SJSA1 (cell line): ENCODE measurements at regions not wholly inside any gene's neighbourhood (a gene's known extent, or its start where the extent isn't known, plus 50 kb on each side); places are given as distances from the start of the nearest gene placed in this dataset.
"Not testable (repeated sequence)": the region's sequence is repeated elsewhere in the genome, so short reads cannot be mapped to it uniquely, and the experiment has no call there.

Source experiments
- DNase-seq, 2 experiments: peaks; one replicate each; pipeline ENCODE4 v3.0.0-alpha.2; 2015 to 2020; ENCODE audit warnings: low spot score in 2 of 2, low read depth in 1 of 2
- H3K27ac ChIP-seq: fragments of 250-450 bp; sonication (Bioruptor Pico); 2 replicates; pipeline ENCODE4 v1.5.1; 2020; ENCODE audit warnings: mild to moderate bottlenecking, moderate library complexity
- H3K27me3 ChIP-seq: fragments of 250-450 bp; sonication (Bioruptor Pico); replicated peaks from 2 replicates; pipeline ENCODE4 v1.5.1; 2020; ENCODE audit warnings: mild to moderate bottlenecking, moderate library complexity
- H3K36me3 ChIP-seq: fragments of 250-450 bp; sonication (Bioruptor Pico); 2 replicates; pipeline ENCODE4 v1.5.1; 2020; ENCODE audit warnings: mild to moderate bottlenecking
- H3K4me1 ChIP-seq: fragments of 250-450 bp; sonication (Bioruptor Pico); replicated peaks from 2 replicates; pipeline ENCODE4 v1.6.1; 2021; ENCODE audit warnings: mild to moderate bottlenecking
- H3K4me3 ChIP-seq: fragments of 250-450 bp; sonication (Bioruptor Pico); 2 replicates; pipeline ENCODE4 v1.5.1; 2020; ENCODE audit warnings: mild to moderate bottlenecking
- H3K9me3 ChIP-seq: fragments of 250-450 bp; sonication (Bioruptor Pico); replicated peaks from 2 replicates; pipeline ENCODE4 v1.5.1; 2020; ENCODE audit warnings: mild to moderate bottlenecking

DNA sequence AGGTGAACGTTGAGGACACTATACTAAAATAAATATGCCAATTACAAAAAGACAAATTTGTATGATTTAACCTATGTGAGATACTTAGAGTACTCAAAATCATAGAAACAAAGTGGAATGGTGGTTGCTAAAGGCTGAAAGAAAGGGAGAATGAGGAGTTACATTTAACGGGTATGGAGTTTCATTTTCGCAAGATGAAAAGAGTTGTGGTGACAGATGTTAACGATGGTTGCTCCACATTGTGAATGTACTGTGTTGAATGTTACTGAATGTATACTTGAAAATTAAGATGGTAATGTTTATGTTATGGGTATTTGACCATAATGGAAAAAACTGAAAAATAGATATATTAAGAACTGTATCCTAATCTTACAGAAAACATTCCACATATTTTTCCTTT, 51.3 kb upstream of the MOCS2 start:
- Histone ChIP-seq H3K27me3 (no peaks in the 10 kb centered on the region), H3K27ac (no peak overlapping the region), H3K4me1 (no peaks in the 10 kb centered on the region), H3K4me3 (no peak overlapping the region), H3K36me3 (no peaks in the 10 kb centered on the region), H3K9me3 (no peaks in the 10 kb centered on the region)
- no peak for DNase-seq

DNA sequence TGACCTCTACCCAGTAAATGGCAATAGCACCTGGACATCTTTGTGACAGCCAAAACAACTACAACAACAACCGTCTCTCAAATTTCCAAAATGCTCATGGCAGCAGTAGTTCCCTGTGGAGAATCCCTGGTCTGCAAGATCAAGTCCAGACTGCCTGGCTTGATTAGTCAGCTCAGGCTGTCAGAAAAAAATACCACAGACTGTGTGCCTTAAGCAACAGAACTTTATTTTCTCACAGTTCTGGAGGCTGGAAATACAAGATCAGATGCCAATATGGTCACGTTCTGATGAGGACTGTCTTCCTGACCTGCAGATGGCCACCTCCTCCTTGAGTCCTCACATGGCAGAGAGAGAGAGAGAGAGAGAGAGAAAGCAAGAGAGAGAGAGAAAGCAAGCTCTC, 52.3 kb upstream of the MOCS2 start:
- H3K27me3 ChIP-seq: no peaks in the 10 kb centered on the region
- no peak overlapping the region for H3K27ac ChIP-seq
- no peaks in the 10 kb centered on the region for H3K4me1 ChIP-seq
- DNase-seq: no peak
- no peaks in the 10 kb centered on the region for H3K9me3 ChIP-seq
- no peaks in the 10 kb centered on the region for H3K36me3 ChIP-seq
- H3K4me3 ChIP-seq: no peak overlapping the region

DNA sequence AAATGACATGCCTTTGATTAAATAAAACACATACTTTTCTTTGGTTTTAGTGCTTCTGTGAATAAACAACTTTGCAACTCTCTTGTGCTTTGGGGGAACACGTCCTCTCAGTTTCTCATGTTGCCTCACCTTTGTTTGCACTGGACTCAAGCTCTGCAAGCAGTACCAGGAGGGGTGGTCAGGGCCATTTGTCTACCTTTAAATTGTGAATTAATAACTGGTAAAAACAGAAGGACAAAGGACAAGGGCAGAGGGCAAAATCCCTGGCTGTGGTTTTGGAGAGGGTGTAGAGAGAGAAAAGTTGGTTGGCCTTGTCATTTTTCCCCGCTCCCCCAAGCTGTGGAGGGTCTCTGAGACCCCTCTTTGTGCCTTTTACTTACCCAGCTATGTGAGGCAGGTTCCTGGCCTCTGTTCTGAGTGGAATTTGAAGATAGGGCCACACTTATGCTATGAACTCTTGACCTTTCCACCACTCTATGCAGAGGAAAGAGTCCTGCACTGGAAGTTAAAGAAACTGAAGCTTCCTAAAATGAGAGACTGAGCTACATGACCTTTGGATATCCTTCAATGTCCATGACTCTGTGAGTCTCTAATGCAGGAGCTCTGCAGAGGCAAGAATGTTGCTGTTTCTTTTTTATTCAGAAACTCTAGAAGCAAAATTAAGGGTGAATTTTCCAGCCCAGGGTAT, 55.1 kb upstream of the MOCS2 start:
- H3K9me3 ChIP-seq: no peaks in the 10 kb centered on the region
- no peak overlapping the region for H3K27ac ChIP-seq

DNA sequence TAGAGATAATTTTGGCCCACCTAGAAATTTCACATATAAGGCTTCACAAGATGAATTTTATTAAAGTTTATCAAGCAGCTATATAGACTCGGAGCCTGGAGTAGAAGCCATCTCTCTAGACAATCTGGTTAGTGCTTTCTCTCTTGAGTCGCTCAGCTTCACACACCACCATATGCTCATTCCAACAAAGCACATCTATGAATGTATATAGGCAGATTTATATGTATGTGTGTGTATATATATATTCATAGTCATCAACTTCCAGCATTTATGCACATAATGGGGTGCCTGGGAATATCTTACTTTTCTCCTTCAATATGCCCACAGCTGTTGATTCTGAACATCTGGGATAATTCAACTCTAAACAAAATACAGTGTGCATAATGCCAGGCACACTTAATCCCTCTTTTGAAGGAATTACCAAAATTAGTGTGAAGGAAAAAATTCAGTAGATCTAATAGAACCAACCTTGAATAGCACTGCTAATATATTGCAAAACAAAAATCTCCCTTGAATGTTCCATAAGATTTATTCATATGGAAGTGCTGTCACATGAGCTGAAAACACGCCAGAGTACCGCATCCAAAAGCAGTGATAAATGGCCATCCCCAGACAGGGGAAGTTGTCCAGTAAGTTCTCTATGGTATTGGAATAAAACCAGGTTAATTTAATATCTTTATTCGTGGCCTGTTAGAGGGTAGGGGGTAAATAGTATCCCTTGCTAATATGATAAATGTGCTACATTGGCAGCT, 56.0 kb upstream of the MOCS2 start:
- H3K27ac ChIP-seq: no peak overlapping the region
- H3K4me3 ChIP-seq: no peak overlapping the region
- H3K36me3 ChIP-seq: no peaks in the 10 kb centered on the region
- H3K9me3 ChIP-seq: no peaks in the 10 kb centered on the region
- no peak for DNase-seq
- no peaks in the 10 kb centered on the region for H3K27me3 ChIP-seq
- H3K4me1 ChIP-seq: no peaks in the 10 kb centered on the region

More for the DNA sequence above, 55.1 kb upstream of the MOCS2 start:
- Histone ChIP-seq H3K4me3 (no peak overlapping the region), H3K36me3 (no peaks in the 10 kb centered on the region), H3K4me1 (no peaks in the 10 kb centered on the region), H3K27me3 (no peaks in the 10 kb centered on the region)
- DNase-seq: no peak

DNA sequence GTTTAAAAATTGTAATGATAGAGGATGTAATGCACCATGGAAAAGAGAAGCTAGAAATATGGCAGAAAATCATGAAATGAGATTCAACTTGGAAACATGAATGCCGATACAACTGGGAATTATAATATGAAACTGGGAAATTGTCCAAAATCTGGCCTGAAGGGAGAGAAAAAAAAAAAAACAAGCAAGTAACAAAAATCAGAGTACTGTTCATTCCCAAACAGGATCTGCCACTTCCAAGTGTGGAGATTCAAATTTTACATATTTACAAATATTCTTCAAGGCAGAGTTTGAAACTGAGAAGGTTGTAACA, 56.6 kb upstream of the MOCS2 start:
- Histone ChIP-seq H3K9me3 (no peaks in the 10 kb centered on the region), H3K27me3 (no peaks in the 10 kb centered on the region)

DNA sequence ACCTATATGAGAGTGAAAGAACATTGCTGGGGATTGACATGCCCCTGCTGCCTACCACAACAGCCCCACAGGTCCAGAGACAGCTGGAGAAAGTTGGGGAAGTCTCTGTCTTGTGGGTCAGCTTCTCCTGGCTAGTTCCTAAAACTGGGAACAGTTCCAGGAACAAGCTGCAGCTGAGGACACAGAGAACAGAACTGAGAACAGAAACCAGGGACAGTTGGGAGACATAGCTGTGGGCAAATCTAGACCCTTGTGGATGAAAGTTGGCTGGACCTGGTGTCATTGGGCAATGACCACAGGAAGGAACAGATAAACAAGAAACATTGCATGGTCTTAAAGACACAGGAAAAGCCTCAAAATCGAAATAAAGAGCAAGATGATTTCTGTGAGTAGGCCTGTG, 58.3 kb upstream of the MOCS2 start:
- Histone ChIP-seq H3K4me3 (no peak overlapping the region), H3K4me1 (no peaks in the 10 kb centered on the region), H3K27ac (no peak overlapping the region), H3K9me3 (no peaks in the 10 kb centered on the region), H3K36me3 (no peaks in the 10 kb centered on the region), H3K27me3 (no peaks in the 10 kb centered on the region)
- no peak for DNase-seq

More for the DNA sequence above, 56.6 kb upstream of the MOCS2 start:
- no peak for DNase-seq
- no peak overlapping the region for H3K4me3 ChIP-seq
- no peaks in the 10 kb centered on the region for H3K36me3 ChIP-seq
- H3K4me1 ChIP-seq: no peaks in the 10 kb centered on the region
- no peak overlapping the region for H3K27ac ChIP-seq

DNA sequence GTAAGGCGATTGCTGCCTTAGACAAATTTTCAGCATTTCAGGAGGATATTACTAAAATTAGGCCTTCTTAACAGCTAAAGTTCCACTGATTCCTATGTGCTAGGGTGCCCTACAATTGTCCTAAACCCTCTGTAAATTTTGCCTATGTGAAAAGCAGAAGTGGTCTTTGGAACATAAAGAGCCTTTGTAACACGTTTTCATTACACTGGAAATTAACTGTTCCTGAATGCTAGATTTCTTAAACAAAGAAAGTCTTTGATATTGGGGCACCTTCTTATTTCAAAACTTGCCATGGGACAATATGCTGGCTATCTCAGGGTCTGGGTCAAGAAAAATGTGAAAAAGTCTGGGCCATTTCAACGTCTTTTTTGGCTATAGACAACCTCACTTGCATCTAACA, 60.4 kb upstream of the MOCS2 start:
- Histone ChIP-seq H3K4me1 (no peaks in the 10 kb centered on the region), H3K27ac (no peak overlapping the region), H3K27me3 (no peaks in the 10 kb centered on the region), H3K9me3 (no peaks in the 10 kb centered on the region; the same call in 1 of the 2 replicates), H3K4me3 (no peak overlapping the region), H3K36me3 (no peaks in the 10 kb centered on the region)
- DNase-seq: no peak

DNA sequence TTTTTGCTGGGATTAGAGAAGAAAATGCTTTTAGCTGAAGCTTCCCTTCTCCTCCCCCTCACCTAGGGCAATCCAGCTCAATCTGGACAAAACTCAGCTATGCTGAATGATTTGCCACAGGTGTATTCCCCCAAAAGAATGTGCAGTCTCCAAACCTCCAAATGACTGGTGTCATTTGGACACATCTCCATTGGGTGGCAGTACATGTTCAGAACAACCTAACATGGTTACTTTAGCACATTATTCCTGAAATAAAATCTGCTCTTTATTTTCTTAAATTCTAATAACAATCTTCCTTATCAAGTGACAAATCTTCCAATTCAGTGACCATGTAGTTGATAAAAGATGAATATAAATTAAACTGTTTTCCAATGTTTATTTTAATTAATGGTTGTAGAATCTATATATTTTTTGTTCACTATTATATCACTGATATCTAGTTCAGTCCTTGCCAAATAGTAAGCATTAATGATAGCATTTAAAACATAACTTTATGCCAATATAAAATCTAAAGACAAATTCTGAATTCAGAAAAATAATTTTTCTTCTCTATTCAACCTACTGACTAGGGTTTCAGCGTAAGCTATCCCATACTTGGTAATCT, 61.3 kb upstream of the MOCS2 start:
- Histone ChIP-seq H3K9me3 (no peaks in the 10 kb centered on the region; the same call in 1 of the 2 replicates), H3K36me3 (no peaks in the 10 kb centered on the region), H3K27ac (no peak overlapping the region), H3K4me3 (no peak overlapping the region), H3K4me1 (no peaks in the 10 kb centered on the region), H3K27me3 (no peaks in the 10 kb centered on the region)
- peak in 1 of 2 experiments; percentile 39 for DNase-seq

DNA sequence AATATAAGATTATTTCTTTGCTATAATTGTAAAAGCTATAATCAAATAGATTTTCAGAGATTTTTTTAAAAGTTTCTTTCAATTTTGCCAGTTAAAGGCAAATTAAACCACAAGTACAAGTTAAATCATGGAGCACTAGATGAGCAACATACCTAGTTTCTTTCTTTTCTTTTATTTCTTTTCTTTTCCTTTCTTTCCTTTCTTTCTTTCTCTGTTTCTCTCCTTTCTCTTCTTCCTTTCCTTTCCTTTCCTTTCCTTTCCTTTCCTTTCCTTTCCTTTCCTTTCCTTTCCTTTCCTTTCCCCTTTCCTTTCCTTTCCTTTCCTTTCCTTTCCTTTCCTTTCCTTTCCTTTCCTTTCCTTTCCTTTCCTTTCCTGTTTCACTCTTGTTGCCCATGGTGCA, 62.5 kb upstream of the MOCS2 start:
- H3K4me3 ChIP-seq, H3K4me1 ChIP-seq, H3K27me3 ChIP-seq, H3K27ac ChIP-seq, H3K36me3 ChIP-seq, H3K9me3 ChIP-seq, DNase-seq: not testable (repeated sequence)

DNA sequence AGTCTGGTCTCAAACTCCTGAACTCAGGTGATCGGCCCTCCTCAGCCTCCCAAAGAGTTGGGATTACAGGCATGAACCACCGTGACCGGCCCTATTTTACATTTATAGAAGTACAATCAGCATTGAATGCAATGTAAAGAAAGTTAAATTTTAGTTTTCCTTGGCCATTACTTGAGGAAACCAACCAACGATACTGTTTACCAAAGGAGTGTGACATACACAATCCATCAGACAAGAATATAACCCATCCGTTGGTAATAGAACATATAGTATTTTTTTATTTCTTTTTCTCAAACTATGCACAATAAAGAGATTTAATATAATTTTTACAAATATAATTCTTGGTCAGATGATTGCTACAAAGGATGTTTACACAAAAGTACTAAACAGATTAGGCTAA, 63.1 kb upstream of the MOCS2 start:
- H3K9me3 ChIP-seq: no peaks in the 10 kb centered on the region; the same call in 1 of the 2 replicates
- H3K27ac ChIP-seq: no peak overlapping the region
- DNase-seq: no peak
- no peaks in the 10 kb centered on the region for H3K36me3 ChIP-seq
- no peaks in the 10 kb centered on the region for H3K4me1 ChIP-seq
- peaks cover 3% of the 10 kb centered on the region; the same call in 1 of the 2 replicates for H3K27me3 ChIP-seq
- H3K4me3 ChIP-seq: no peak overlapping the region

DNA sequence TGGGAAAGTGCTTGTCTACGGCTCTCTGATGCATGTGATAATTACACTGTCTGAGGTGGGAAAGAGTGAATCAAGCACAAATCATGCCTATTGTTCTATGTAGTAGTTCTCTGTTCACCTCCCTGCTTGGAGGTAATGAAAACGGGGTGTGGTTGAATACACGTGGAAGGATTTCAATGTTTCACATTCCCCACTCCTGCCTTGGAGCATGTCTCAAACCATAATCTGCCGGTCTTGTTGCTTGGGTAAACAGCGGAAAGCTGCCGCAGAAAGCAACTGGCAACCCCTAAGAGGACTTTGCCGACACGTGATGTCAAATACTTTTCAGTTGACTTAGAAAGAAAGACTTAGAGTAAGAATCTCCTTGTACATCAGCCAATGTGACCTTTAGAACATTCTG, 63.5 kb upstream of the MOCS2 start:
- no peaks in the 10 kb centered on the region for H3K4me1 ChIP-seq
- H3K27ac ChIP-seq: no peak overlapping the region
- H3K36me3 ChIP-seq: no peaks in the 10 kb centered on the region
- H3K9me3 ChIP-seq: no peaks in the 10 kb centered on the region; the same call in 1 of the 2 replicates
- no peak for DNase-seq
- peaks cover 3% of the 10 kb centered on the region; the same call in 1 of the 2 replicates for H3K27me3 ChIP-seq
- H3K4me3 ChIP-seq: no peak overlapping the region

DNA sequence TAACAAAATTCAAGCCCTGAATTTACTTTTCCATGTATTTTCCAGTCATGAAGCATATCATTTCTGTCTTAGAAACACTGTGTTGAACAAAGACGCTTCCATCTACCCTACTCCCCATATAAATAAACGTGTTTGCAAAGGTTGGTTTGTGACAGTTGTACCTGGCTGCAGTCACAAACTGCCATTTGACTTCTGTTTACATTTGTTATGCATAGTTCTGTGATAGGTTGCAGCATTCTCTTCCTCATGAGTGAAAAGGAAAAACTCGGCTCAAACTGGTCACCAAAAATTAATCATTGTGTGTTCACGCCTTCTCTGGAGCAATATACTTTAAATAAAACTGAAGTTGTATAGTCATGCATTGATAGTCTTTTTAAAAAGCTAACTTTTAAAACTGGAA, 69.3 kb upstream of the MOCS2 start:
- Histone ChIP-seq H3K27me3 (peaks cover 3% of the 10 kb centered on the region; the same call in 1 of the 2 replicates), H3K4me3 (no peak overlapping the region)

DNA sequence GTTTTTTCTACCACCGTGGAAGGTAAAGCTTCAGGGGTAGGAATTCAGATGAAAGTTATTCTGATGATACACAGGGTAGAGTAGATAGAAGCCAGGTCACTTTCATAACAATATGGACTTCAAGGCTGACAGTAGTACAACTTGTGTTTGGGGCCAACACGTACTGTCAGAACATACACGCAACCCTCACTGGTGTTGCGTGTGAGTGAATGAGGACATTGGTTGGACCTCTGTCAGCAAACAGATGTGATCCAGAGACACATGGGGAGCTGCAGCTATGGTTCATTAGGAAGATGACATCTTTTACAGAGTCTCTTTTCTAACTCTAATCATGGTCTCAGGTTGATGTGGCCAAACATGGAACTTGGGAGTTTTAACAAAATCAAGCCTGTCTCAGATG, 70.1 kb upstream of the MOCS2 start:
- H3K27ac ChIP-seq: no peak overlapping the region
- no peaks in the 10 kb centered on the region for H3K36me3 ChIP-seq
- H3K4me1 ChIP-seq: no peaks in the 10 kb centered on the region
- no peak for DNase-seq
- H3K27me3 ChIP-seq: peaks cover 3% of the 10 kb centered on the region; the same call in 1 of the 2 replicates
- H3K4me3 ChIP-seq: no peak overlapping the region
- no peaks in the 10 kb centered on the region; the same call in 1 of the 2 replicates for H3K9me3 ChIP-seq

More for the DNA sequence above, 69.3 kb upstream of the MOCS2 start:
- Histone ChIP-seq H3K9me3 (no peaks in the 10 kb centered on the region; the same call in 1 of the 2 replicates), H3K36me3 (no peaks in the 10 kb centered on the region), H3K4me1 (no peaks in the 10 kb centered on the region), H3K27ac (no peak overlapping the region)
- DNase-seq: no peak

DNA sequence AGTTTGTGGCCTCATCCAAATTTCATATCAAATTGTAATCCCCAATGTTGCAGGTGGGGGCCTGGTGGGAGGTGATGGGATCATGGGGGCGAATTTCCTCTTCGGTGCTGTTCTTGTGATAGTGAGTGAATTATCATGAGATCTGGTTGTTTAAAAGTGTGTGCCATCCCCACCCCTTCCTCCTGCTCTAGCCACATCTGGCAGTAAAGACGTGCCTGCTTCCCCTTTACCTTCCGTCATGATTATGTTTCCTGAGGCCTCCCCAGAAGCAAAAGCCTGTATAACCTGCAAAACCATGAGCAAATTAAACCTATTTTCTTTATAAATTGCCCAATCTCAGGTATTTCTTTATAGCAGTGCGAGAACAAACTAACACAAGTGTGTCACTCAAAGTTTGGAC, 71.0 kb upstream of the MOCS2 start:
- Histone ChIP-seq H3K4me3 (no peak overlapping the region), H3K27ac (no peak overlapping the region), H3K4me1 (no peaks in the 10 kb centered on the region), H3K9me3 (no peaks in the 10 kb centered on the region), H3K36me3 (no peaks in the 10 kb centered on the region), H3K27me3 (peaks cover 3% of the 10 kb centered on the region; the same call in 1 of the 2 replicates)
- DNase-seq: no peak
